GM21390 (cell line): ENCODE measurements at regions not wholly inside any gene's neighbourhood (a gene's known extent, or its start where the extent isn't known, plus 50 kb on each side); places are given as distances from the start of the nearest gene placed in this dataset.
"Not testable (repeated sequence)": the region's sequence is repeated elsewhere in the genome, so short reads cannot be mapped to it uniquely, and the experiment has no call there.

ENCODE experiments used
- ATAC-seq: cut with Tn5 transposase; IDR thresholded peaks from one replicate; pipeline ENCODE4 v1.9.1; 2021; ENCODE audit not compliant: unreplicated experiment

- no peak for ATAC-seq
These were observed 116.6 kb upstream of the SYT6 start for GRCh38 chr1:114270282-114270681.

GRCh38 chr1:114269539-114269938 lies 115.9 kb upstream of the SYT6 start:
- no peak for ATAC-seq

GRCh38 chr1:114263343-114263742 lies 109.7 kb upstream of the SYT6 start:
- peak; percentile 97 for ATAC-seq

GRCh38 chr1:114262337-114262736 lies 108.7 kb upstream of the SYT6 start:
- ATAC-seq = no peak

- no peak for ATAC-seq
These were observed 107.3 kb upstream of the SYT6 start for GRCh38 chr1:114260805-114261484.

- no peak for ATAC-seq
These were observed 106.0 kb upstream of the SYT6 start for GRCh38 chr1:114259511-114260160.

GRCh38 chr1:114258633-114259032 lies 105.0 kb upstream of the SYT6 start:
- no peak for ATAC-seq

- no peak for ATAC-seq
These were observed 104.4 kb upstream of the SYT6 start for GRCh38 chr1:114258074-114258473.

GRCh38 chr1:114257554-114257953 lies 103.9 kb upstream of the SYT6 start:
- ATAC-seq = no peak

- no peak for ATAC-seq
These were observed 100.2 kb upstream of the SYT6 start for GRCh38 chr1:114253900-114254299.

- no peak for ATAC-seq
These were observed 97.9 kb upstream of the SYT6 start for GRCh38 chr1:114251573-114251939.

- ATAC-seq = no peak
These were observed 97.3 kb upstream of the SYT6 start for GRCh38 chr1:114250683-114251572.

GRCh38 chr1:114249691-114250090 lies 96.0 kb upstream of the SYT6 start:
- no peak for ATAC-seq

- no peak for ATAC-seq
These were observed 94.5 kb upstream of the SYT6 start for GRCh38 chr1:114248162-114248561.

- ATAC-seq = not testable (repeated sequence)
These were observed 89.0 kb upstream of the SYT6 start for GRCh38 chr1:114242531-114243210.

- no peak for ATAC-seq
These were observed 84.4 kb upstream of the SYT6 start for GRCh38 chr1:114238053-114238452.

GRCh38 chr1:114236517-114236916 lies 82.8 kb upstream of the SYT6 start:
- no peak for ATAC-seq

- ATAC-seq = no peak
These were observed 82.3 kb upstream of the SYT6 start for GRCh38 chr1:114235960-114236359.

- ATAC-seq = no peak
These were observed 81.6 kb upstream of the SYT6 start for GRCh38 chr1:114235281-114235680.

GRCh38 chr1:114234408-114235124 lies 80.9 kb upstream of the SYT6 start:
- ATAC-seq = no peak

- ATAC-seq = no peak
These were observed 79.0 kb upstream of the SYT6 start for GRCh38 chr1:114232691-114233090.
